CMK (cell line): ENCODE measurements at regions not wholly inside any gene's neighbourhood (a gene's known extent, or its start where the extent isn't known, plus 50 kb on each side); places are given as distances from the start of the nearest gene placed in this dataset.

Experiments used
- DNase-seq: peaks from one replicate; pipeline ENCODE4 v3.0.0-alpha.2; 2010; ENCODE audit warnings: low read depth

DNA sequence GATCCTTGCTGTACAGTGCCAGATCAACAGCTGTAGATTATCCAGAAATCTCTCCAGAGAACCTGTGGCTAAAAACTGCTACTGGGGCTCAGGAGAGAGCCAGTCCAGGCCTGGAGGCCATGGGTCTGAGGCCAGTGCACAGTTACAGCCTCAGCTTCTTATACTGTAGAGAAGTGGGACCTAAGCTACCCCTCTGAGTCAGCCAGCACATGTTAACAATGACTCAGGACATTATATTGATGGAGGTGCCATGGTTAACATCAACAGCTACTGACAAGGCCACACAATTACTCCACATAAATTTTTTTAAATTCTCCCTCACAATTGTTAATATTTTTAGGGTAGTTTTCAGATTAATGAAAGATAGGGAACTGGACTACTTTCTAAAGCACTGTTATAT, 138.5 kb downstream of the RBM26 start:
- DNase-seq = no peak

DNA sequence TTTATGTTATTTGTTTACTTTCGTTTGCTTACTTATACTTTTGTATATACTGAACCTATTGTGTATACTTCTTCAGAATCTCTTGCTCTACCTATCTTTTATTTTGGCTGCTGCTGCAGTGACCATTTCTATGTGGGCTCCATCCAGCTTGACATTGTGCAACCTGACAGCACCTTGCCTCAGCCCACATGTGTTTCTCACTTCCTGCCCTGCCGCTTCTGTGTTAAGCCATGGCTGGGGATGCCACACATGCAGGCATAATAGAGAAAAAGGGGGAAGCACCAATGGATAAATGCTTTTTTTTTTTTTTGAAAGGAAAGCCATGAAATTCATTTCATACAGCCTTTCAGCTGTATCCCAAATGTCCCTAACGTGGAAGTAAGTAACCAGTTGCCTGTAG, 147.6 kb downstream of the RBM26 start:
- DNase-seq = no peak

DNA sequence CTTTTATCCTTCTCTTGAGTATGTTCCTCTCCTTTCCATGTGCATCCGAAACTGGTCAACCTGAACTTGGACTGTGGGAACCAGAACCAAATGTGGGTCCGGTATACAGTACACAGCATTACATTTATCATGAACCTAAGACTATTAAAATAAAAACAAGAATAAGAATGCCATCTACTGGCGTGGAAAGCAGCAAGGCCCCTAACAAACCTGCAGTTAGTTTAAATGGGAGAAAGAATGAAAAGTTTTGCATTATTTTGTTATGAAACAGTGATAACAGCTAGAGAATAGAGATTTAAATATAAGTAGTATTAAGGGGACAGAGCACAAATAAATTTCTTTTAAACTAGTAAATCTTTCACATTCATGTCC, 159.5 kb downstream of the RBM26 start:
- no peak for DNase-seq

DNA sequence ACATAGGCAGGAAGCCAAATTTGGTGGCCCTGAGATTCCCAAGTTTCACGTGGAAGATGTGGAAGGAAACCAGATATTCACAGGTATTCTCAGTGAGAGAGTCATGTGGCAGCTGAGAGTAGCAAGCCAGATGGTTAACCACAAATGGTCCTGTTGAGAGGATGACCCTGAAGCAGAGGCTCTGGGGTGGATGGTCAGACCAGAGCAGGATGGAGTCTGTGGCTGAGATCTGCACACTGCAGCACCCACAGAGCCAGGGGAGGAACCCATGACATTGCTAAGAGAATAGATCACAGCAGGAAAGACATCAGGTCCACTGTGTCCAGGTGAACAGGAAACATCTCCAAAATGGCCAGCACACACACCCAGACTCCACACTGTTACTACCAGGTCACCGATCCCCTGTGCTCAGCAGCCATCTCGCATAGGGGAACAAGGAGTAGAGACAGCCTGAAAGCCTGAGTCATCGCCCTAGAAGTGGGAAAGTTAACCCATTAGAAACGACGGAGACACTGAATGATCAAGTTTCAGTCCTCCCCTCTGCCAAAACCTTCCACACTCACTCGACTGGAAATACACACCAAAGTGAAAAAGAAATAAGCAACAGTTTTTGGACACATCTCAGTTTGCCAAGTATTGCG, 160.0 kb downstream of the RBM26 start:
- DNase-seq = no peak

DNA sequence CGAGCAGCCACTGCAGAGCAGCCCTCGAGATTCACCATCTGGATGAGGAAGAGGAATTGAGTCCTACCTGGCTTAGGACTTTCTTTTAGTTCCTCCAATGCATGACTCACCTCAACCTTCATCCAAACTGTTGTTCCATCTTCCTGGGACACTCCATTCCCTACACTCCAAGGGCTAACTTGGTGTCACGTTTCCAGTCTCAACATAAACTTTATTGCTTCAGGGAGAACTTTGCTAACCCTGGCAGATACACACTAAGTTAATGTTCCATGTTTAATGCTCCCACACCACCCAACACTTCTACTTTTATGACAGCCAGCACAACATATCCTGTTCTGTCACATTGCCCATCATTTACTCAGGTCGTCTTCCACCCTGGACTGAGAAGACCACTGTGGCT, 164.4 kb downstream of the RBM26 start:
- DNase-seq = no peak

DNA sequence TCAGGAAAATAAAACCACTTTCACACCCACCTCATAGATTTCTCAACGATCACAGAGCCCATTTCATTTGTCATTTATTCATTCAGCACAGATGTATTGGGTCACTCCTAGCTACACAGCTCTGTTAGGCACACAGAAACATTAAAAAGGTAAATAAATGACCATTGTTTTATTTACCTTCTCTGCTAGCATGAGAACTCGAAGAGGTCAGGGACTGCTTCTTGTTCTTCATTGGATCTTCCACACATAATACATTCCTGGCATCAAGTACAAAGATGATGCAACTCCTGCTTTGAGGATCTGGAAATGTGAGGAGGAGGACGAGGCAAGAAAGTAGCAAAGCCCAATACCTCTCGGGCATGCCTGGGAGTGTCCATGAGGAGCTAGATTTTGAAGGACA, 168.1 kb downstream of the RBM26 start:
- no peak for DNase-seq

DNA sequence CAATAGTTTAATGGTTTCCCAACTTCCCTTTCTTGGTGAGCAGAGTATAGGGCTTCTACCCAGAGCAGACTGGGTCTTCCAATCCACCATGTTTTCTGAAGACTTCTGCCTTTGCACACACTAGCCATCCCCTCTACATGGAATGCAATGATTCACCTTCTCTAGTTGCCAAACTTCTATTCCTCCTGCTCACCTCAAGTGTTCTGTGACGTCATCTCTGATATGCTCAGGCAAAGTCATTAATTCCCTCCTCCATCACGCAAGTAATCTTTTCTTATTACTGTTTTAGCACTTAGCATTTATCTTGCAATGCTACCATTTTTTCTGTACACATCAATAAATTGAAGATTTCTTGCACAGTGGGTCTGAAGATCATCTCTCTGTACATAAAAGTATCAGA, 174.2 kb downstream of the RBM26 start:
- no peak for DNase-seq

DNA sequence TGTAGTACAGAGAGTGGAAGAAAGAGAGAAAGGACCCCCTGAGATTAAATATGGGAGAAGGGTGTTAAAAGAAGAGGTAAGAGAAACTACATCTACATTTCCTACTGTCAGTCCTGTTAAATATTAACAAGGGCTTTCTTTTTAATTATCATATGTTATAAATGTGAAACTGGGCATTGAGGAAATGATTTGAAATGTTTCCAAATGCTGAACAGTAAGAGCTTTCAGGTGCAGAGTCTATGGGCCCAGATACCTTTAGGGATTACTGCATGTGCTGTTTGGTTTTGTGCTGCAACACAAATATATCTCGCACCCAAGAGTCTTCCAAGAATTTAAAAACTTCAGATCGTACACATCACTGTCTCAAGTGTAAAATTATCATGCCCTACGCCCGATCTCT, 176.3 kb downstream of the RBM26 start:
- DNase-seq = no peak

DNA sequence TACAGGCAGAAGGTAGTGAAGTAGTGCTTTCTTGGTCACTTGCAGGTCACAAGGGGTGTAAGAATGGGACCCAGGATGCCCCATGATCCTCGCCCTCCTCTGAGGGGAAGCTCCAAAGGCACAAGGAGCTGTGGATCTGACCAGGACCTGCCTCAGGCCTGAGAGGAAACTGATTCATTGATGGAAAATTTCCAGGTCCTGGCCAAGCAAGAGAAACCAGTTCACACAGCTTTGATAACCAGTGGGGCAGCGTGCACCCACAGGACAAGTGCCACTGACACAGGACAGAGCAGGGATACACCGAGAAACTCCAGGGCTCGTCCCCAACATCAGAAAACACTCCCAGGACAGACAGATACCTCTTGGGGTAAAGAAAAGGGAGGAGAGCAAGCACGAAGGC, 177.1 kb downstream of the RBM26 start:
- no peak for DNase-seq

DNA sequence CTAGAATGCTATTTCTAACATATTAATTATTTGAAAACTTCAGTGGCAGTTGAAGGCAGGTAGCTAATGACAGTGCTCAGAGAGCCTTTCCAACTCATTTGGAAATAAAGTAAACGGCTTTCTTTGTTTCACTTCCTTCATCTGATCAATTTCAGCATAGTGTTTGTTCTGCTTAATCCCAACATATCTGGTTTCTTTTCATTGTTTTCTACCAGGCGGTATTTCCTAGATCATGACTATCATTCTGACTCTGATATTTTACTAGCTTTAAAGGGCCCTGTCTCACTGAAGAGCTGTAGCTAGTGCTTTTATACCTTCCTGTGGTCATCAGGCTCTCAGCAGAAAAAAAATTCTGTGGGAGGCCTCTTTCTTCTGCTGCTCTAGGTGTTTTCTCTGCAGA, 178.6 kb downstream of the RBM26 start:
- DNase-seq = no peak

DNA sequence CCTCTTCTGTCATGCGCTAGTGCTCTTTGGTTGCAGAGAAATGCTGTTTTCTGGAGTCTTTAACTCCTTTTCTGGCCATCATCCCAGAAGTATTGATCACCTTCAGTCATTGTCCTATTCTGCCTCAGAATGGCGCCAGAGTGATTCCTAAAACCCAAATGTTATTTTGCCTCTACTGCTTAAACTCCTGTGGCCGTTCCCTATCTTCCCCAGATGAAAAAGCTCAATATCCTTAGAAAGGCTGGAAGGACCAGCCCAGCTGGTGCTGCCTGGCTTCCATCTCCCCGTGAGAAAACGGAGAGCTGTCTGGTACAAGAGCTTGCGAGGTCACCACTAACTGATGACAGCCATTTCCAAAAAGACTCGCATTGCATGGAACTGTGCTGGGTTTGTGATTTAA, 179.1 kb downstream of the RBM26 start:
- no peak for DNase-seq

DNA sequence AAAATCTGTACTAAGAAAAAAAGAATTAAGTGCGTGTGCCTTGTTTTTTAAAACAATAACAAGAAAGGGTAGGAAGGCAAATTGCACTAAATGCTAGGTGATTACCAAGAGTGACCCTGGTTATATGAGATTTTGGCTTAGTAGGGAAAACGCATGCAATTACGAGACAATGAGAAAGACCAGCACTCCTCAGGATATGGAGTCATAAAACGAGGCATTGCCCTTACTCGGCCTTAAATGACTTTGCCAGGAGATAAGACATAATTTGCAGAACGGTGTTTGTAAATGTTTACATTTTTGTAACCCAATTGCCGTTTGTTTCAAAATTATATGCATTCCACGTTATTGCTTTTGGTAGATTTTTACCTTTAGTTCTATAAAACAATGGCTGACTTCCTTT, 179.8 kb downstream of the RBM26 start:
- DNase-seq = no peak

DNA sequence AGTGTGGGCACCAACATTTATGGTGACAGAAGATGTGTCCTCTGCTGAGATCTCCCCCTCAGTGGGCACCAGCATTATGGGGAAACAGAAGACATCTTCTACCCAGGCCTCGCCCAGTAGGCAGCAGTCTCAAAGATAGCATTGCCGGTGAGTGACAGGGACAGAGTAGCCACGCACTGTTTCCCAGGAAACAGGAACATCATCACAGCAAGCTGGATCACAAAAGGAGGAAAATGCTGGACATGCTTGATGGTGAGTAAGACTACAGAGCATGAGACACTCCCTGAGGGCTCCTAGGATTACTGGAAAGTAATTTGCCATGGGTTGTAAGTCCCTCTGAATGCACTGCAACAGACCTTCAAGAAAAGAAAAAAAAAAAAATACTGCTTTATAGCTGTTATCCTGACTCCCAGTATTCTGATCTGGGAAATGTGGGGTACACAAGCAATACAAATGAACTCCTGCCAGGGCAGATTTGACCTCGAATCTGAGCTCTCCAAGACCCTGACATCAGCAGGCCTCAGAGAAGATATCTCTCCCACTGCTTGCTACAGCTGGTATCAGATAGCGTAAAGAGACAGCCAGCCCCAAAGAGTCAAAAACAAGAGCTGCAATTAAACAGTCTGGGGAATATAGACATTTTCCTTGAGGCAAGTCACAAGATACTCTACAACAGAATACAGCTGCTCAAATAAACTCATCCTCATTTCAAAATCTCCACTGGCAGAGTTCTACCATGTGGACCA, 180.4 kb downstream of the RBM26 start:
- DNase-seq = no peak

DNA sequence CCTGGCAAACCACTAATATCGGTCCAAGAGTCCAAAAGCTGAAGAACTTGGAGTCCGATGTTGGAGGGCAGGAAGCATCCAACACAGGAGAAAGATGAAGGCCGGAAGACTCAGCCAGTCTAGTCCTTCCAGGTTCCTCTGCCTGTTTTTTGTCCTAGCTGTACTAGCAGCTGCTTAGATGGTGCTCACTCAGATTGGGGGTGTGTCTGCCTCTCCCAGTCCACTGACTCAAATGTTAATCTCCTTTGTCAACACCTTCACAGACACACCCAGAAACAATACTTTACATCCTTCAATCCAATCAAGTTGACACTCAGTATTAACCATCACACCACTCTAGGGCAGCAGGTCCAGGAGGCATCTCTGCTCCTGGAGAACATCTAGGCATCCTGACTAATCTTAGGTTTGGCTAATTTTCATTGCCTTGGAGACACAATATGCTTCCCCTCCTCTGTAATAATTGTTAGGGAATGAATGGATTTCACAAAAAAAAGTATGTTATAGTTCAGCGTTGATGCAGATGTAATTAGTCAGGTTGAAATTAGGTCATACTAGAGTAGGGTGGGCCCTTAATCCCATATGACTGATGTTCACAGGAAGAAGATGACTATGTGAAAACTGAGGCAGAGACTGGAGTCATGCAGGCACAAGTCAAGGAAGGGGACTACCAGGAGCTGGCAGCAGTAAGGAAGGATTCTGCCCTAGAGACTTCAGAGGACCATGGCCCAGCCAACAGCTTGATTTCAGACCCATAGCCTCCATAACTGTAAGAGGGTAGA, 183.4 kb downstream of the RBM26 start:
- no peak for DNase-seq

DNA sequence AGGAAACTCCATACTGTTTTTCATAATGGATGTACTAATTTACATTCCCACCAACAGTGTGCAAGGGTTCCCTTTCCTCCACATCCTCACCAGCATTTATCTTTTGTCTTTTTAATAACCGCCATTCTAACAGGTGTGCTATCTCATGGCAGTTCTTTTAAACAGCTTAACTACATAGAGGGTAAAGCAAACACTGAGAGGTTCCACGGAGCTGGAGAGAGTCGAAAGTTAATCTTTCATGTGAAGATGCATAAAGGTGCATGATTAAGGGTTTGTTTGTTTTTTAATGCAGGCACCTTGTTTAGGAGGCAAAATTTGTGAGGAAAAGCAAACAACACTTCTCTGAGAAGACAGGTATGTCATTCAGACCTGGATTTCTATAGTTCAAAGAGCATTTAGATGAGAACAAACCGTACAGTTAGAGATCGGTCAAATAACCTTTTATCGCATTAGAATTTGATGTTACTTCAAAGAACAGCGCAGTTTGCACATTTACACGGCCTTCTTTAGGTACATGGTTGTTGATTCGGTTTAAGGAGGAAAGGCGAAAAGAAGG, 193.9 kb downstream of the RBM26 start:
- DNase-seq = no peak

DNA sequence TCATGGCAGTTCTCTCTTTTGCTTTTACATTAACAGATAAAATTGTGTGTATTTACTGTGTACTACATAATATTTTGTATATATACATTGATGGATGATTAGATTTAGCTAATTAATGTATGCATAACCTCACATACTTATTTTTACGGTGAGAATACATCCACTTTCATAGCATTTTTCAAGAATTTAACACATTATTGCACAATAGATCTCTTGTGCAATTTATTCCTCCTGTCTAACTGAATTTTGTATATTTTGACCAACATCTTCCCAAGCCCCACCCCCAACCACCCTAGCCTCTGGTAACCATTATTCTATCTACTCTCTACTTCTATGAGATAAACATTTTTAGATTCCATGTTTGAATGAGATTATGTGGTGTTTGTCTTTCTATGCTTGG, 194.7 kb downstream of the RBM26 start:
- no peak for DNase-seq

DNA sequence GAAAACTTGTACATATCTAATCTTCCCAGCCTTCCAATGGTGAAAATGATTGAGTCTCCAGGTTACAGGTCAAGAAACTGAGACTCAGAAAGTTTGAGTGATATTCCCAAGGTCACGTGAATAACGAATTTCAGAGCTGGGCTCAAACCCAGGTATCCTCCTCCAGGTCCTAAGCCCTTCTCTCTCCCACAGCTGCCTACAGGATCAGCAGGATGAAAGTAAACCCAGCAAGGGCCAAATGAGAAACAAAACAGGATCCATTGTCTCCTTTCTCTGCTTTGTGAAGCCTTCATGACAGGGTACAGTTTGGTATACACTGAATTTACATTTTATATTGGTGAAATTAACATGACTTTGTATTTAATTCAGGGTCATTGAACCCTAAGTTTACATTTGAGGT, 208.1 kb downstream of the RBM26 start:
- no peak for DNase-seq

DNA sequence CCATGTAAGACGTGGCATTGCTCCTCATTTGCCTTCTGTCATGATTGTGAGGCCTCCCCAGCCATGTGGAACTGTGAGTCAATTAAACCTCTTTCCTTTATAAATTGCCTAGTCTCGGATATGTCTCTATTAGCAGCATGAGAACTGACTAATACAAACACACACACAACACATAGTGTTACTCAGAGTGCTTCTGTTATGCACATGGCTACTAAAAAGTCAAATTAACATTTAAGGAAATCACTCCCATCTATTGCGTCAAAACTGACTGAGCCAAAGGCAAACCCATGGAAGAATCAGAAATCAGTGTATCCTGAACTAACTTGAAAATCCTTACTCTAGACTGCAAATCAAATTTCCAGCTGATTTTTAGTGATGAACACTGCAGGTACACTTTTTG, 209.2 kb downstream of the RBM26 start:
- DNase-seq = no peak

DNA sequence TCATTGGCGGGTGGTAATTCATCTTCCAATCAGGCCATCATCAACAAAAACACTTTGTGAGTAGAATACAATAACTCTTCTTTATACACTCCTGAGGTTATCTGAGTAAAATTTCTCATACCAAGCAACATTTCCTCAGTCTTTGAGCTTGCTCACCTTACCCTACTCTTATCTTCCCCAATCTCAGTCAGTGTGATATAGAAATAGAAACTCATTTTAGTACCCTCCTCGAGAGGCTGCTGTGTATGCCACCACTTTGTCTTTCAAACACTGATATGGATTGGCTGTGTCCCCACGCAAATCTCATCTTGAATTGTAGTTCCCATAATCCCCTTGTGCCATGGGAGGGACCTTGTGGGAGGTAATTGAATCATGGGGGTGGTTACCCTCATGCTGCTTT, 209.7 kb downstream of the RBM26 start:
- DNase-seq = no peak

DNA sequence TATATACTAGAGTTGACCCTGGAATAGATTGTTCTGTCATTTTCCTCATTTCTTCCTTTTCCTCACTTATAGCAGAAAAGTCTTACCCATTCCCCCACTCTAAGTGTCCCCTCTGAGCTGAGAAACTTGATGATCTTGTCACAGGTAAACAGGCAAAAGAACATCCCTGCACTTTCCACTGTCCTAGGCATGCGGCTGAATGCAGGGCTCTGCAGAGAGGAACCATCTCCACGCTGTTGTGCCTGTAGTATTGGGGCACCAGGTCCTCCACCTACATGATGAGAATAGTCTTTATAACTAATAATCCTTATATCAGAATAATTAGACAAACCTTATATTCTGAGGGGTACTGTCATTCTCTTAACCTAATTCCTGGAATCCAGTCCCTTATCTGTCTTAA, 211.3 kb downstream of the RBM26 start:
- DNase-seq = no peak

DNA sequence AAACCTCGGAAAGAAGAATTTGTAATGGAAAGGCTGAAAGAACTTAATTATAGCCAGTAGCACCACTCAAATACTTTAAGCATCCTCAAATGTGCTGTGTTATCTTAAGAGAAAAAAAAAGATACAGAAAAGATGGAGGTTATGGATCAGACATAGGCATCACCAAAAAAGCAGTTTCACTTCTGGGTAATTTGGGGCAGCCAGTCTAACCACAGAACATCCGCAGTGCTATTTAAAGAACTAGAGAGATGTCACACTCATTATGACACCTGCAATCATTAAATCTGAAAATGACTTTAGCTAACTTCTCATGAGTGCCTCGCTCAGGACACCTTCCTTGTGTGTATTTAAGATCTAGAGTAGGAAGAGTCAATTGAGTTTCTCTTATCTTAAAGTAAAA, 211.8 kb downstream of the RBM26 start:
- no peak for DNase-seq

DNA sequence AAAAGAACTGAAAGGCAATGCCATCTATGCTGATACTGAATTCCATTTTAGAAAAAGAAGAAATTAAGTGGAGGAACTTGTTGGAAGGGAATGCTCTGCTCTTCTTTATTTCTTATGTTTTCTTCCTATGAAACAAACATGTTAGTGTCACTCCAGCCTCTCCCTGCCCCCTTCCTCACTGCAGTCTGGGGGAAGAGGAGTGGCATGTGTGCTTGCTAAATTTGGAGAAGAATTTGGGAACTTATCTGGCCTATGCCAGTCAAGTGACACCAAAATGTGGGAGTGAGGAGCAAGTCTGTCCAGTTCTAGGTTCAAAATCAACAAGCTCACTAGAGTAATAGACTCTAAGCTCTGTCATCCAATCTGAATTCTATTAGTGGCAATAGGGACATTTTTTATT, 214.6 kb downstream of the RBM26 start:
- no peak for DNase-seq

DNA sequence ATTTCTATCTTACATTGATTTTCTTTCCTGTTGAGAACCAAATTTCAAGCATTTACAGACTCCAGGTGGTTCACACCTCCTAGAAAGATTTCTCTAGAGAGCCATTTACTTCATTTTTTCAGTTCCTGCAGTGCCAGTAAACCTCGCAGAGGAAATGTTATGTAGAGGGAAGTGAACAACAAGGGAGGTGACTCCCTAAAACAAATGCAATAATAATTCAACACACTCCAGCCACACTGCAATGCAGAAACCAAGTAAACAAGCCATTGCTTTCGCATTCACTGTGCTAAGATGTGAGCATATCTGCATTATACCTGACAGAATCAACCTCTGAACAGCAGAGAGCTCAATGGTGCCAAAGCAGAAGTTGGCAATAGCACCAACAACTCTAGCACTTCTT, 215.1 kb downstream of the RBM26 start:
- no peak for DNase-seq
